GM18909 (cell line): ENCODE measurements at regions not wholly inside any gene's neighbourhood (a gene's known extent, or its start where the extent isn't known, plus 50 kb on each side); places are given as distances from the start of the nearest gene placed in this dataset.
"Not testable (repeated sequence)": the region's sequence is repeated elsewhere in the genome, so short reads cannot be mapped to it uniquely, and the experiment has no call there.

Experiments used
- ATAC-seq: cut with Tn5 transposase; IDR thresholded peaks from one replicate; pipeline ENCODE4 v1.9.1; 2021; ENCODE audit warnings: mild to moderate bottlenecking; ENCODE audit not compliant: unreplicated experiment, poor library complexity

DNA sequence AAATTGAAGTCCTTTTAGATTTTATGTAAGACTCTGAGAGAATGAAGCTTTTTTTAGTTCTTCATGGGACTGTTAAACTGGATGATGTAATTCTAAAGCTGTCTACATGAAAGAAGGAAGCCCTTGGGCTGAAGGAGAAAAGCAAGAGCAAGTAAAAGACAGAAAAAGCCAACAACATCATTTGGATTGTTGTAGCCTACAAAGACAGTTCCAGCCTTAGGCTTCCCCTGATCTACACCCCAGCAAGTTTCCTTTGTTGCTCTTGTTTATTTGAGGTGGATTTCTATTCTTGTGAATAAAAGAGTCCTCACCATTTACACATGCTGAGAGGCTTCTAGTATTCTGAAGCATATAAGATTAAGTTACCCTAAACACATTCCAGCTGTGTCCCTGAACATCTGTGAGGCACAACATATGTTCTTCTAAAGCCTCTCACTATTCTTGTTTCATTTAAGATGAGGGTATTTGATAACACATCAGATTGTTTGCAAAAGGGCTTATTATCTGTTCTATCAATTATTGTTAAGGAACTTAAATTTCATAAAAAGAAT is 377.8 kb downstream of the LNPK start:
- ATAC-seq, result no peak

DNA sequence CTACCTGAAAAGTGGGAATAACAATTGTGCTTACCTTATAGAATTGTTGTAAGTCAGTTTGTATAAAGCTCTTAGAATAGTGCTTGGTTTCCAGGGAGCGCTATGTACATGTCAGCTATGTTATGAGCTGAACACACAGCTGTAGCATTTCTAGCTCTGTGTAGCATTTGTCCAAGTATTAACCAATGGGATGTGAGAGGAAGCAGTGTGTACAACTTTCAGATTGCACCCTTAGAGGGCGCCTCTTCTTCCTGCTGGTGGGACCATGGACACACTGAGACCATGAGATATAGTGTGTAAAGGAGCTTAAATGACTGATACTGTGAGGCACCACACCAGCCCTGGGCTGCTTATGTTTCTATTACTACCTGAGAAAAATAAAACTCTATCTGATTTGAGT is 380.2 kb downstream of the LNPK start:
- ATAC-seq, result no peak

DNA sequence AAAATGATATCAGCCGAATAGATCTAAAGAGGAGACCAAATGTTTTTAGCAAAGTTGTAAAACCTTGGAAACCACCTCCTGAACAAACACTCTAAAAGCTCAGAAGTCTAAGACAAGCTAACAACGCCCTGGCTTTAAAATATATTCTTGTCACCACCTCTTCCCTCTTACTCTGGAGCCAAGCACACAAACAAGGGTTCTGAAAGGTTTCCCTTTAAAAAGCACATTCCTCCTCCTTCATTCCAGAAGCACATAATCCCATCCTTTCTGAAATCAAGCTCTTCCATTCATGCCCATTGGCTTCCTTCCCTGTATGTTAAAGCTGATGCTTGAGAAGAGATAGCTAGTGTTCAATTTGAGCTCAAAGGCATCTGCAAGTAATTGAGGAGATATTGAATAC is 382.0 kb downstream of the LNPK start:
- ATAC-seq, result no peak

- ATAC-seq, result no peak
Measured at GRCh38 chr2:175619179-175620045, 382.7 kb downstream of the LNPK start.

DNA sequence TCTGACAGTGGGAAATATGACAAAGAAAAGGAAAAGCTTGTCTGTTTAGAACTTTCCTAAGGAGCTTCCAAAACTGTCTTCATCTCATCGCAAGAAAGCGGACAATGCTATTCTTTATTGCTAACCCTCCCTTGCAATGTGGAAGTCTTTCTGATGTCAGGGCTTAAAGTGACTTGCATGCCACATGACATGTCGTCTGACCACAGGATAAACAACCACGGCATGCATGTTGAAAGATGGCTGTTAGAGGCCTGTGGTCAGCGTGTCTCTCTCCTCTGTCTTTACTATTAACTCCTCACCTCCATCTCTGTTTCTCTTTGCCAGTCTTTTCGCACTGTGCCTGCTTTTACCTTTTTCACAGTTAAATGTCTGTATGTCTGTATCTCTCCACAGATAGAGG is 389.8 kb downstream of the LNPK start:
- no peak for ATAC-seq

DNA sequence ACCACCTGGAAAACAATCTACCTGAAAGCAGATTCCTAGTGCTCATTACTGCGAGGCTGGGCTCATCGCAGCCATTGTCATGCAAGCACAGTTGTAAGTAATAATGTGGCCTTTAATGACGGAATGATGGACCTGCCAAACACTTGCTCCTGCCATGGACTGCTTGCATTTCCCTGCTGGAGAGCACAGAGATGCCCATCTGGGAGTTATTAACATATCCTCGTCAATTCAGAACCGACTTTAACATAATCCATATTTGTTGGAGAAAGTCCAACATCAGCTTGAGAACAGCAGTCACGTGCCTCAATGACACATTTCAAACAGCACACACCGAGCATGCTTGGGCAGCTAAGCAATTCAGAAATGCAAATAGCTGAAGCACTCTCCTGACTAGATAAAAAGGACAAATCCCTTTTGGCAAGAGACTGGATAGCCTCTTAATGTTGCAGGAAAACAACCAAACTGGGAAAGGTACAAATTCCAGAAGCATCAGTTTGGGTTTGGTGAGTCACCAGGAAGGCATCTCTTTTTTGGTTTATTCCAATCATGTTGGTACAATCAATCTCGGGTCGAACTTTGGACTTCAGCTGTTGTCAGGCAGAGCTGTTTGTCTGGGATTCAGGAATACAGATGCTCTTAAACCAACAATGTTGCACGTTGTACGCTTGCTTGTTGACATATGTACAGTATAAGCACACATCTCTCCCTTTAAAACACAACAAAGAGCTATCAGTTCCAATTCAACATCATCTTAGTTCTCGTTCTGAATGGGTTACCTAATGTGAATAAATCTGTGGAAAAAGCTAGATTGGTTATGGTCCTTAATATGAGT is 395.8 kb downstream of the LNPK start:
- no peak for ATAC-seq

GRCh38 chr2:175605640-175606009 is 396.4 kb downstream of the LNPK start:
- no peak for ATAC-seq

DNA sequence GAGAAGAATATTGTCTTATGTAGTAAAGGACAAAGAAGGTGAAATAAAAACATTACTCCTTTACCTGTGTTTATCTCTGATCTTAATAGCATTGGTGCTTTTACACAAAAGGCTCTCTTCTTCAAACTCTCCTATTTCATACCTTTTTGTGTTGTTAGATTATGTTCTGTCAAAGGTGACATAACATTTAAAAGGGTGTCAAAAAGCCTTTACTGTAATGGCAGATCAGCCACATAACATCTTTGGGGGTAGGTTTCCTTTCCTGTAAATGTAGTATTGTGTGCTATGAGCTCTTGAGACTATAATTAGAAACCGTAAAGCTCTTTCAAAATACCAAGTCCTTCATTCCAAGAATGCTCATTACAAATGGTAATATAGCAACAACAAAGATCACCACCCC is 400.1 kb downstream of the LNPK start:
- ATAC-seq, result no peak

- ATAC-seq, result no peak
Measured at GRCh38 chr2:175599966-175600831, 401.9 kb downstream of the LNPK start.

GRCh38 chr2:175597286-175597685 is 404.8 kb downstream of the LNPK start:
- ATAC-seq, result no peak

DNA sequence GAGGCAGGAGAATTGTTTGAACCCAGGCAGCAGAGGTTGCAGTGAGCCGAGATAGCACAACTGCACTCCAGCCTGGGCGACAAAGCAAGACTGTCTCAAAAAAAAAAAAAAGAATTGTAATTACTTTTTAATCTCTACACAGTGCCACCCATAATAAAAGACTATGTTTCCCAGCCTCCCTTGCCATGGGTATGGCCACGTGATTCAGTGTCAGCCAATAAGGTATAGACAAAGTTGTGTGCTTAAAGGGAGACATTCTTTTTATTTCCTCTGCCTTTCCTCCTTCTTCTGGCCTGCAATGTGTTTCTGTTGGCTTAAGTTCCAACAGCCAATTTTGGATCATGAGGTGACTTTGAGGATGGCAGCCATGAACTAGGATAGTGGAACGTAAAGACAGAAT is 406.9 kb downstream of the LNPK start:
- no peak for ATAC-seq

DNA sequence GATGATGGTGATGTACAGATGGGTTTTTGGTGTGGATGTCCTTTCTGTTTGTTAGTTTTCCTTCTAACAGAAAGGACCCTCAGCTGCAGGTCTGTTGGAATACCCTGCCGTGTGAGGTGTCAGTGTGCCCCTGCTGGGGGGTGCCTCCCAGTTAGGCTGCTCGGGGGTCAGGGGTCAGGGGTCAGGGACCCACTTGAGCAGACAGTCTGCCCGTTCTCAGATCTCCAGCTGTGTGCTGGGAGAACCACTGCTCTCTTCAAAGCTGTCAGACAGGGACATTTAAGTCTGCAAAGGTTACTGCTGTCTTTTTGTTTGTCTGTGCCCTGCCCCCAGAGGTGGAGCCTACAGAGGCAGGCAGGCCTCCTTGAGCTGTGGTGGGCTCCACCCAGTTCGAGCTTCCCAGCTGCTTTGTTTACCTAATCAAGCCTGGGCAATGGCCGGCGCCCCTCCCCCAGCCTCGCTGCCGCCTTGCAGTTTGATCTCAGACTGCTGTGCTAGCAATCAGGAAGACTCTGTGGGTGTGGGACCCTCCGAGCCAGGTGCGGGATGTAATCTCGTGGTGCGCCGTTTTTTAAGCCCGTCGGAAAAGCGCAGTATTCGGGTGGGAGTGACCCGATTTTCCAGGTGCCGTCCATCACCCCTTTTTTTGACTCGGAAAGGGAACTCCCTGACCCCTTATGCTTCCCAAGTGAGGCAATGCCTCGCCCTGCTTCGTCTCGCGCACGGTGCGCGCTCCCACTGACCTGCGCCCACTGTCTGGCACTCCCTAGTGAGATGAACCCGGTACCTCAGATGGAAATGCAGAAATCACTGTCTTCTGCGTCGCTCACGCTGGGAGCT is 408.2 kb downstream of the LNPK start:
- ATAC-seq, result not testable (repeated sequence)

- not testable (repeated sequence) for ATAC-seq
Measured at GRCh38 chr2:175588213-175588612, 406.7 kb upstream of the ATP5MC3 start.

GRCh38 chr2:175585496-175585895 is 404.0 kb upstream of the ATP5MC3 start:
- ATAC-seq, result no peak

DNA sequence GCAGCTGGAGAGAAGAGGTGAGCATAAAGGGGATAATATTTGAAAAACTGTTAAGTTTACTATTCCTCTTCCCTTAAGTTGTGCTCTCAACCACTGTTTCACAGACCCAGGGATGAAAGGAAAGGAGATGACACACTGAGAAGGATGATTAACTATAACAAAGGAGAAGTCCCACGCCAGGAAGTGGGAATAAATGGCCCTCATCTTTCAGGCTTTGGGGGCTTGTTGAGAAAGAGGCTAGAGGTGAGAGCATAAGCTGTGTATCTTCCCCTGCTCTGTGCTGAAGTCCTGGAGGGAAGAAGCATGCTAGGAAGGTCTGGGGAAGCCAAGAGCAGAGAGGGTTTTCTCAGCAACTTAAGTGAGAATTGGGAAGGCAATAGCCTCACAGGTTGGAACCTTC is 399.1 kb upstream of the ATP5MC3 start:
- ATAC-seq, result no peak

- ATAC-seq, result no peak
Measured at GRCh38 chr2:175579646-175580045, 398.1 kb upstream of the ATP5MC3 start.

DNA sequence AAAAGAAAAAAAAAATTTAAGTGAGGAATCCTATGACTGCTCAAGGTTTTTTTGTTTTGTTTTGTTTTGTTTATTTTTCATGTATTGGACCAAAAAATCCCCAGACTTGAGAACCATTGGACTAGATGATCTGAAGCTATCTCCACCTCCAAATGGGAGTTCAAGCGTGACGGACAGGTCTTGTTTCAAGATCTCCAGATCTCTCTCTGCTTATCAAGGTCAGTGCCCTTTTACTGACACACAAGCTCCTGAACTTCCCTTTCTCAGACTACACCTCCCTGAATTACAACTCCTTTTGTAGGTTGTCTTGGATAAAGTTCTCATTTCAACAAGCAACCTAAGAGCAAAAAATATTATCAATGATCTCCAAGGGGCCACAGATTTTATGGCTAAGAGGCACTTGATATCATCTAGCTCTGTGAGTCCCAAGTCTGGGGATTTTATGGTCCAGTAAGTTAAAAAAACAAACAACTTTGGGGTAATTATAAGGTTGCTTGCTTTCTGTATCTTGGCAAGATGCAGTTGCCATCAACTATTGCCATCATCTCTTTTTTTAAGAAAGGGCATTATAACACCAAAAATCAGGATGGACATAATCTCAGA is 396.0 kb upstream of the ATP5MC3 start:
- no peak for ATAC-seq

GRCh38 chr2:175576875-175577274 is 395.4 kb upstream of the ATP5MC3 start:
- ATAC-seq, result no peak

DNA sequence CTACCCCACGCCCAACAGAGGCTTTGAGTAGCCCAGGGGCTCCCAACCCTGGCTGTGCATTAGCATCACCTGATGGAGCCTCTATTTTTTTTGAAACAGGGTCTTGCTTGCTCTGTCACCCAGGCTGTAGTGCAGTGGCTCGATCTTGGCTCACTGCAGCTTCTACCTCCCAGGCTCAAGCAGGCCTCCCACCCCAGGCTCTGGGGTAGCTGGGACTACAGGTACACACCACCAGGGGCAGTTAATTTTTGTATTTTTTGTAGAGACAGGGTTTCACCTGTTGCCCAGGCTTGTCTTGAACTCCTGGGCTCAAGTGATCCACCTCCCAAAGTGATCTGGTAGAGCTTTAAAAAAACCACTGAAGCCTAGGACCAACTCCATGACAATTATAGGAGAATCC is 394.8 kb upstream of the ATP5MC3 start:
- ATAC-seq, result no peak
